Skin of body (tissue), 1 donor: ENCODE measurements at regions not wholly inside any gene's neighbourhood (a gene's known extent, or its start where the extent isn't known, plus 50 kb on each side); places are given as distances from the start of the nearest gene placed in this dataset.

ENCODE experiments used
- DNase-seq: peaks from one replicate; lab custom pipeline; 2025; lab: John Stamatoyannopoulos, UW

- no peak for DNase-seq
Observed at GRCh38 chr12:116381240-116381743, 103.8 kb upstream of the MED13L start.

DNA sequence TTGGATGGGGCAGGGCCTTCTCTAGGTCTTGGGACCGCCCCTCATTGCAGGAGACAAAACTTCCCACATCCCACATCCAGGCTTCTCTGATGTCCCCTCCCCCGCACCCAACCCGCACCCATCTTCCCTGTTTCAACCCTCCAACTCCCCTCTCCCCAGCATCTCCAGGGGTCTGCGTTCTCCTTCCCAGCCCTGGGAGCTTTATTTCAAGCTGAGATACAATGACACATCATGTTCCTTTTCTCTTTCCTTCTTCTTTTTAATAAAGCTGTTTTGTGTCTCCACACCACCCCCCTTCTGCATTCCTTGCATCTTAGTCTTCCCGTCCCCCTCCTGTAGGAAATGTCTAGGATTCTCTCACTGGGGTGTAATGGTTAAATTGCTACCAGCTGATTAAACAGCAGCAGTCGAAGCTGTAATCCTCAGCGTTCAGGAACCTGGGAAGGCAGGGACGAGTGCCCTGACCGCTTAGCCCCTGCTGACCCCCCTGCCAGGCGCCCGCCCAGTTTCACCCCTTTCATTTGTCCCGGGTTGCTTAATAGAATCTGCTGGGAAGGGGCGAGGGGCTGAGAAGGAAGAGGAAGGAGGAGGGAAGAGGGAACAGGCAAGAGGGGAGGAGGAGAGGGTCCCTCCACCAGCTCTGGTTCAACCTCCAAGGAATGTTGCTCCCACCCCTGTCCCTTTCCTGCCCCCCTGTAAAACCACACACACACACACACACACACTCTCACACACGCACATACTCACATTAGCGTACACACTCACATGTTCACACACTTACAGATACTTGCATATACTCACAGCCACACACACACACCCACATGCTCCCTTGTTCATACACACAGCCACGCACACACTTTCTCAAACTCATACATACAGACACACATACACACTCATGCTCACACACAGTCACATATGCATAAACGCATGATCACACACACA is 104.5 kb upstream of the MED13L start:
- peak; percentile 89 for DNase-seq

- DNase-seq, result peak; percentile 93
Observed at GRCh38 chr12:116382686-116383530, 105.4 kb upstream of the MED13L start.

GRCh38 chr12:116384175-116384574 is 106.7 kb upstream of the MED13L start:
- DNase-seq, result no peak

GRCh38 chr12:116384691-116385485 is 107.4 kb upstream of the MED13L start:
- DNase-seq, result no peak

- no peak for DNase-seq
Observed at GRCh38 chr12:116385486-116386217, 108.2 kb upstream of the MED13L start.

DNA sequence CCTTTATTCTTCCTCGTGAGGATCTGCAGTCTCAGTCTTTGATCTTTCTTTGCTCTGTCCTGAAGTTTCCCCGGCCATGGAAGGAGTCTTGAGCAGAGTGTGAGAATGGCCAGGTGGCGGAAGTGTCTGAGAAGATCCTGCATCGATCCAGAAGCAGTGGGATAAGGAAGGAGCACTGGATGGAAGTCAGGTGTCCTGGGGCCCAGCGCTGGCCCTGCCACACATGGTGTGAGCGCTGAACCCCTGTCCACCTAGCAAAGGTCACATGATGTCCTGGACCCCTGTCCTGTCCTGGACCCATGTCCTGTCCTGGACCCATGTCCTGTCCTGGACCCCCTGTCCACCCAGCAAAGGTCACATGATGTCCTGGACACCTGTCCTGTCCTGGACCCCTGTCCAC is 111.8 kb upstream of the MED13L start:
- no peak for DNase-seq

- peak; percentile 31 for DNase-seq
Observed at GRCh38 chr12:116389990-116390389, 112.5 kb upstream of the MED13L start.

GRCh38 chr12:116390401-116391335 is 113.2 kb upstream of the MED13L start:
- no peak for DNase-seq

DNA sequence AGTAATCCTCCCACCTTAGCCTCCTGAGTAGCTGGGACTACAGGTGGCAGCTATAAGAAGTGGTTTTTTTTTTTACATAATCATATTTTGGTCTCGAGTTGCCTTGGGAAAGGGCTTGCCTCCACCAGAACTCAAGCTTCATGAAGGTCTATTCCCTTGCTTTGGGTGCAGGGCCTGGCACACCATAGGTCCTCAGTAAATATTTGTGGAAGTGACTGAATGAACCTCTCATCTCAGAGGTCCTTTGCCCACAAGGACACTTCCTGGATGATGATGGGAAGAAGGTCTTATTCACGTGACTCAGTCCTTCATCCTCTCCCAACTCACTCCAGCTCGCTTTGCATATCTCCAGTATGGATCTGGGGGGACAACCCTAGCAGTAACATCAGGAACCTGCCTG is 114.0 kb upstream of the MED13L start:
- DNase-seq, result no peak

- DNase-seq, result no peak
Observed at GRCh38 chr12:116392061-116392460, 114.6 kb upstream of the MED13L start.

GRCh38 chr12:116393255-116393654 is 115.8 kb upstream of the MED13L start:
- DNase-seq, result no peak

GRCh38 chr12:116393859-116394650 is 116.6 kb upstream of the MED13L start:
- DNase-seq, result no peak

- no peak for DNase-seq
Observed at GRCh38 chr12:116395396-116395795, 117.9 kb upstream of the MED13L start.

GRCh38 chr12:116397148-116397547 is 119.7 kb upstream of the MED13L start:
- DNase-seq, result no peak

GRCh38 chr12:116398193-116398592 is 120.7 kb upstream of the MED13L start:
- DNase-seq, result no peak

DNA sequence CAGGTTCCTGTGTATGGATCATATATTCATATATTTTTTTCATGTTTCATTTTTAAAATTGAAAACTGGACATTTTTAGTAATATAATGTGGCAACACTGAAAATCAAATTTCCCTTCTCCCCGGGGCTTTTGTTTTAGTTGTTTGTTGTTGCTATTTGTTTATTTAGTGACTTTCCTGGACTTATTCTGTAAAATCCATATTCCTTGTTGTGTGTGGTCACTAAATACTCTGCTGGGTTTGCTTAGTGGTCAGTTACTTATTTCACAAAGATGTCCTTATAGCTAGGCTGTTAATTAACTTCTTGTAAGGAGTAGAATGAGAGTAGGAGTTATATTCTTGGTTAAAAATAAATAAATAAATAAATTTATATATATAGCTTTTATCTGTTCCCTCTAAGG is 121.6 kb upstream of the MED13L start:
- no peak for DNase-seq

DNA sequence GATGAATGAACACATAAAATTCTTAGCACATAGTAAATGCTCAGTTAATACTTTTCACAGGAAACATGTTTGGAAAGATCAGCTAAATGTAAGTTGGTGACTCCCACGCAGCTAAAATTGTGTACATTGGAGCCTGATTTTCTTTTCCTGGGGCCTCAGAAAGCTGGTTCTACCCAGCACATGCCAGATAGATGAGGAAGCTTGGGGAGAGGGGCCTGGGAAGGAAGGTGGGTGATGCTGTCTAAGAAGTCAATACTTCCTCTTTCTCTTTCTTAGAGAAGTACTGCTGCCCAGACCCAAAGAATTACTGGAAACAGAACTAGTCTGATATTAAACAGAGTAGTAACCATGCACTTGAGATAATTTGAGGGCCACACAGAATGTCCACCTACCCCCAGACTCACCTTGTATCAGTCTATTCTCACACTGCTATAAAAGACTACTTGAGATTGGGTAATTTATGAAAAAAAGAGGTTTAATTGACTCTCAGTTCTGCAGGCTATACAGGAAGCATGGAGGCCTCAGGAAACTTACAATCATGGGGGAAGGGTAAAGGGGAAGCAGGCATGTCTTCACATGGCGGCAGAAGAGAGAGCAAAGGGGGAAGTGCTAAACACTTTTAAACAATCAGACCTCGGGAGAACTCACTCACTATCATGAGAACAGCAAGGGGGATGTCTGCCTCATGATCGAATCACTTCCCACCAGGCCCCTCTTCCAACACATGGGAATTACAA is 123.3 kb upstream of the MED13L start:
- no peak for DNase-seq
